NCI-H526 treated with DMSO at 0.1 percent for 48 hours (cell line): ENCODE measurements at regions not wholly inside any gene's neighbourhood (a gene's known extent, or its start where the extent isn't known, plus 50 kb on each side); places are given as distances from the start of the nearest gene placed in this dataset.

Source experiments
- DNase-seq: peaks from one replicate; lab custom pipeline; 2025; lab: John Stamatoyannopoulos, UW

- no peak for DNase-seq
These were observed 181.5 kb downstream of the EN1 start for GRCh38 chr2:118665784-118666529.

- DNase-seq = no peak
These were observed 186.3 kb downstream of the EN1 start for GRCh38 chr2:118661179-118661578.

GRCh38 chr2:118658596-118659198 is 188.8 kb downstream of the EN1 start:
- no peak for DNase-seq

- no peak for DNase-seq
These were observed 190.0 kb downstream of the EN1 start for GRCh38 chr2:118657466-118657865.

GRCh38 chr2:118654945-118655344 is 192.5 kb downstream of the EN1 start:
- no peak for DNase-seq

GRCh38 chr2:118650327-118650726 is 197.1 kb downstream of the EN1 start:
- DNase-seq = no peak

GRCh38 chr2:118645876-118646275 is 201.6 kb downstream of the EN1 start:
- DNase-seq = no peak

- no peak for DNase-seq
These were observed 203.3 kb downstream of the EN1 start for GRCh38 chr2:118644190-118644589.

- DNase-seq = no peak
These were observed 204.2 kb downstream of the EN1 start for GRCh38 chr2:118643294-118643693.

- DNase-seq = no peak
These were observed 204.9 kb downstream of the EN1 start for GRCh38 chr2:118642501-118642900.

GRCh38 chr2:118641711-118642110 is 205.7 kb downstream of the EN1 start:
- no peak for DNase-seq

GRCh38 chr2:118639371-118639770 is 208.1 kb downstream of the EN1 start:
- no peak for DNase-seq

- no peak for DNase-seq
These were observed 209.0 kb downstream of the EN1 start for GRCh38 chr2:118638453-118638852.

- DNase-seq = no peak
These were observed 211.6 kb downstream of the EN1 start for GRCh38 chr2:118635891-118636290.

GRCh38 chr2:118634876-118635275 is 212.6 kb downstream of the EN1 start:
- no peak for DNase-seq

GRCh38 chr2:118633371-118634018 is 214.0 kb downstream of the EN1 start:
- no peak for DNase-seq

GRCh38 chr2:118632921-118633320 is 214.5 kb downstream of the EN1 start:
- DNase-seq = no peak

GRCh38 chr2:118627156-118627555 is 220.3 kb downstream of the EN1 start:
- DNase-seq = no peak

- no peak for DNase-seq
These were observed 224.5 kb downstream of the EN1 start for GRCh38 chr2:118622913-118623312.

GRCh38 chr2:118622108-118622507 is 225.3 kb downstream of the EN1 start:
- no peak for DNase-seq

- no peak for DNase-seq
These were observed 229.2 kb downstream of the EN1 start for GRCh38 chr2:118618279-118618678.

GRCh38 chr2:118616432-118616831 is 231.0 kb downstream of the EN1 start:
- no peak for DNase-seq

- no peak for DNase-seq
These were observed 232.6 kb downstream of the EN1 start for GRCh38 chr2:118614841-118615271.
